ENCODE measurements at regions not wholly inside any gene's neighbourhood (a gene's known extent, or its start where the extent isn't known, plus 50 kb on each side); places are given as distances from the start of the nearest gene placed in this dataset.
A peak's percentile ranks its signal among the peaks of the same experiment; 100 is the strongest.

DNA sequence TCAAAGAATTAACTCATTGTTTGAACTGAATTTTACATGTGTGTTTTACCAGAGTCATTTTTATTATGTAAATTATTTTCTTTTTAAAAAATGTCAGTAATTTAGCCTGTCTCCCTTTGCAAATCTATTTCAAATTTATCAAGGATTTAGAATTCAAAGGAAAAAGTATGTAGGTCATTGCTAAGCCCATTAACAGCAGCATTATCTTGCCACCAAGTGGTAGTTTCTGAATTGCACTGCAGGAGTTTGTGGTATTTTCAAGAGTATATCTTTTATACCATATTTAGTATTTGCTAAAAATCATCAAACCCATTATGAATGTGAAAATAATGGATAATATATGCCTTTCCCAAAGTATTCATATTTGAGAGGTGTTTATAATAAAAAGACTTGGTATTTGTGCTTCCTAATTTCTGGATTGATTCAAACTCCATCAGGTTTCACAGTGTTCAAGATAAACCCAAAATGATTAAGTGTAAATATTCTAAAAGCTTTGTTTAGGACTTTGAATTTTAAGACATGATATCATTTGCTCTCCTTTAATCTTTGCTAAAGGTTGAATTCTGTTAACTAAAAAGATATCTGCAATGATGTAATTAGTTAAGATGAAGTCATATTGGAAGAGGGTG, 711.4 kb downstream of the FSCB start:
- no peak overlapping the region for H3K4me2 ChIP-seq (ENCODE audit: extremely low read depth, insufficient read depth, low read length)
- H3K4me3 ChIP-seq (replicated peaks in 1 of 4; ENCODE audit: control extremely low read depth in 1 of 4, insufficient read depth in 1 of 4, low read depth in 3 of 4, low read length in 4 of 4): no peak overlapping the region
- H3K36me3 ChIP-seq (ENCODE audit: control insufficient read depth, insufficient read depth, low read length): no peaks in the 10 kb centered on the region
- no peak overlapping the region for H2AFZ ChIP-seq (ENCODE audit: low read length)
- TF ChIP-seq EZH2 (IDR thresholded peaks at IDR 0.05; ENCODE audit: low read length, missing control alignments): no peak
- peak; percentile 18 to 37 for TF ChIP-seq CTCF (conservative IDR thresholded peaks at IDR 0.05 in 1 of 2, IDR thresholded peaks at IDR 0.05 in 1 of 2; ENCODE audit: low read depth in 1 of 2, low read length in 2 of 2)
- peak in 1 of 2 donors; percentile 46 for DNase-seq (ENCODE audit: low read depth in 2 of 2)
- H3K9me3 ChIP-seq (ENCODE audit: control insufficient read depth, insufficient read depth, low read depth, low read length): no peaks in the 10 kb centered on the region
- H3K4me1 ChIP-seq (ENCODE audit: control insufficient read depth, extremely low read depth, insufficient read depth, low read length): no peaks in the 10 kb centered on the region
- no peaks in the 10 kb centered on the region for H3K79me2 ChIP-seq (ENCODE audit: control insufficient read depth, insufficient read depth, low read length)
- no peak overlapping the region for H3K9ac ChIP-seq (ENCODE audit: insufficient read depth, low read length)
- H4K20me1 ChIP-seq (ENCODE audit: control insufficient read depth, extremely low read depth, insufficient read depth, low read length): no peaks in the 10 kb centered on the region
- no peak overlapping the region for H3K27ac ChIP-seq (ENCODE audit: insufficient read depth, low read length)
- no peaks in the 10 kb centered on the region for H3K27me3 ChIP-seq (ENCODE audit: control insufficient read depth, insufficient read depth, low read length)

DNA sequence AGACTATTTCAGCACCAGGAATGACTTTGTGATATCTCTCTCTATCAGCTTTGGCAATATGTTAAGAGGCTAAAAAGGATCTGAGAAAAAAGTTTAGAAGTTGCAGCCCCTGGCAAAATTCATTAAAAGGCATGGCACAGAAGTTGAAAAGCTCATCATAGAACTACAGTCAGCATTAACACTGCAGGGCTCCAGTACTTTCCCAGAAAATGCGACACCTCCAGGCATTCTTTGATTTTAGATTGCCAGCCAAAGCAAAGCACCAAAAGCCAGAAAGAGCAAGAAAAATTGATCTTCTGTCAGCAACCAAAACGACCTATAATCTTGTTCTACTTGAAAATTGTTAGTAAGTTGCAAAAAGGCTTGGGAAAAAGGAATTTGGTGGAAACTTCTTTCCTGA, 713.5 kb downstream of the FSCB start:
- no peak for TF ChIP-seq EZH2 (IDR thresholded peaks at IDR 0.05; ENCODE audit: low read length, missing control alignments)
- no peak for TF ChIP-seq CTCF (conservative IDR thresholded peaks at IDR 0.05 in 1 of 2, IDR thresholded peaks at IDR 0.05 in 1 of 2; ENCODE audit: low read depth in 1 of 2, low read length in 2 of 2)
- Histone ChIP-seq H3K9me3 (ENCODE audit: control insufficient read depth, insufficient read depth, low read depth, low read length) (no peaks in the 10 kb centered on the region), H3K27me3 (ENCODE audit: control insufficient read depth, insufficient read depth, low read length) (no peaks in the 10 kb centered on the region), H3K36me3 (ENCODE audit: control insufficient read depth, insufficient read depth, low read length) (no peaks in the 10 kb centered on the region), H3K4me1 (ENCODE audit: control insufficient read depth, extremely low read depth, insufficient read depth, low read length) (no peaks in the 10 kb centered on the region), H2AFZ (ENCODE audit: low read length) (no peak overlapping the region), H4K20me1 (ENCODE audit: control insufficient read depth, extremely low read depth, insufficient read depth, low read length) (no peaks in the 10 kb centered on the region), H3K9ac (ENCODE audit: insufficient read depth, low read length) (no peak overlapping the region), H3K4me2 (ENCODE audit: extremely low read depth, insufficient read depth, low read length) (no peak overlapping the region), H3K27ac (ENCODE audit: insufficient read depth, low read length) (no peak overlapping the region), H3K4me3 (replicated peaks in 1 of 4; ENCODE audit: control extremely low read depth in 1 of 4, insufficient read depth in 1 of 4, low read depth in 3 of 4, low read length in 4 of 4) (no peak overlapping the region), H3K79me2 (ENCODE audit: control insufficient read depth, insufficient read depth, low read length) (no peaks in the 10 kb centered on the region)
- no peak for DNase-seq (ENCODE audit: low read depth in 2 of 2)

DNA sequence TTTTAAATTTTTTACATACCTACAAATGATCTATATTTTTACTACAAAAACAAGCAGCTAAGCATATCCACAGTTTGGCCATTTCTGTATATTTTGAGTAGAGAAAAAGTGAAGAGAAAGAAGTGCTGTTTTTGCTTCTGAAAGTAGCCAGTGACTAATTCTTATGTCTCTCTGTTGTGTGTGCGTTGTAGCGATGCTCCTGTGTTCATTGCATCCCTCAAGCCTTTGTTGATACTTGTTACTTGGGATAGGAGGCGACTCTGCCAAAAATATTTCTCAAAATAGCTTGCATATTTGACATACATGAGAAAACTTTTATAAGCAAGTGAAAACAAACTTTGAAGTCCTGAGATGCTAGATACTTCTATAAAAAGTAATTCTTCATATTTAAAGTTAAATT, 714.1 kb downstream of the FSCB start:
- DNase-seq (ENCODE audit: low read depth in 2 of 2): no peak
- no peaks in the 10 kb centered on the region for H3K79me2 ChIP-seq (ENCODE audit: control insufficient read depth, insufficient read depth, low read length)
- H3K4me1 ChIP-seq (ENCODE audit: control insufficient read depth, extremely low read depth, insufficient read depth, low read length): no peaks in the 10 kb centered on the region
- no peak for TF ChIP-seq EZH2 (IDR thresholded peaks at IDR 0.05; ENCODE audit: low read length, missing control alignments)
- no peak for TF ChIP-seq CTCF (conservative IDR thresholded peaks at IDR 0.05 in 1 of 2, IDR thresholded peaks at IDR 0.05 in 1 of 2; ENCODE audit: low read depth in 1 of 2, low read length in 2 of 2)
- no peak overlapping the region for H3K9ac ChIP-seq (ENCODE audit: insufficient read depth, low read length)
- H2AFZ ChIP-seq (ENCODE audit: low read length): no peak overlapping the region
- no peak overlapping the region for H3K4me2 ChIP-seq (ENCODE audit: extremely low read depth, insufficient read depth, low read length)
- H3K4me3 ChIP-seq (replicated peaks in 1 of 4; ENCODE audit: control extremely low read depth in 1 of 4, insufficient read depth in 1 of 4, low read depth in 3 of 4, low read length in 4 of 4): no peak overlapping the region
- H3K27me3 ChIP-seq (ENCODE audit: control insufficient read depth, insufficient read depth, low read length): no peaks in the 10 kb centered on the region
- H3K36me3 ChIP-seq (ENCODE audit: control insufficient read depth, insufficient read depth, low read length): no peaks in the 10 kb centered on the region
- no peak overlapping the region for H3K27ac ChIP-seq (ENCODE audit: insufficient read depth, low read length)
- no peaks in the 10 kb centered on the region for H4K20me1 ChIP-seq (ENCODE audit: control insufficient read depth, extremely low read depth, insufficient read depth, low read length)
- H3K9me3 ChIP-seq (ENCODE audit: control insufficient read depth, insufficient read depth, low read depth, low read length): no peaks in the 10 kb centered on the region
